DMS153 treated with DMSO at 0.1 percent for 48 hours (cell line): ENCODE measurements at regions not wholly inside any gene's neighbourhood (a gene's known extent, or its start where the extent isn't known, plus 50 kb on each side); places are given as distances from the start of the nearest gene placed in this dataset.

ENCODE experiments used
- DNase-seq: peaks from one replicate; lab custom pipeline; 2025; ENCODE audit not compliant: unreplicated experiment; lab: John Stamatoyannopoulos, UW

- DNase-seq: no peak
Observed at GRCh38 chr3:104868291-104868690, 498.4 kb upstream of the ALCAM start.

GRCh38 chr3:104870276-104870675, 496.4 kb upstream of the ALCAM start:
- DNase-seq: no peak

- no peak for DNase-seq
Observed at GRCh38 chr3:104873331-104873730, 493.4 kb upstream of the ALCAM start.

GRCh38 chr3:104878395-104878794, 488.3 kb upstream of the ALCAM start:
- no peak for DNase-seq

GRCh38 chr3:104879919-104880318, 486.8 kb upstream of the ALCAM start:
- DNase-seq: no peak

- no peak for DNase-seq
Observed at GRCh38 chr3:104885214-104885814, 481.4 kb upstream of the ALCAM start.

GRCh38 chr3:104886220-104886995, 480.3 kb upstream of the ALCAM start:
- DNase-seq: no peak

GRCh38 chr3:104887069-104887468, 479.6 kb upstream of the ALCAM start:
- DNase-seq: no peak

GRCh38 chr3:104887619-104888018, 479.1 kb upstream of the ALCAM start:
- no peak for DNase-seq

- DNase-seq: no peak
Observed at GRCh38 chr3:104892044-104892443, 474.7 kb upstream of the ALCAM start.

- no peak for DNase-seq
Observed at GRCh38 chr3:104896624-104897023, 470.1 kb upstream of the ALCAM start.

- no peak for DNase-seq
Observed at GRCh38 chr3:104901396-104901795, 465.3 kb upstream of the ALCAM start.

GRCh38 chr3:104903064-104903463, 463.6 kb upstream of the ALCAM start:
- no peak for DNase-seq

GRCh38 chr3:104906001-104906639, 460.6 kb upstream of the ALCAM start:
- no peak for DNase-seq

- DNase-seq: no peak
Observed at GRCh38 chr3:104907507-104907906, 459.2 kb upstream of the ALCAM start.

- DNase-seq: peak; percentile 56
Observed at GRCh38 chr3:104908761-104909160, 457.9 kb upstream of the ALCAM start.

- DNase-seq: peak; percentile 72
Observed at GRCh38 chr3:104909198-104909597, 457.5 kb upstream of the ALCAM start.

- DNase-seq: peak; percentile 6
Observed at GRCh38 chr3:104909721-104910120, 457.0 kb upstream of the ALCAM start.

- no peak for DNase-seq
Observed at GRCh38 chr3:104911376-104911775, 455.3 kb upstream of the ALCAM start.

GRCh38 chr3:104916971-104917370, 449.7 kb upstream of the ALCAM start:
- DNase-seq: no peak

- DNase-seq: no peak
Observed at GRCh38 chr3:104920512-104920911, 446.2 kb upstream of the ALCAM start.

GRCh38 chr3:104933972-104934371, 432.7 kb upstream of the ALCAM start:
- no peak for DNase-seq
